ENCODE measurements at regions not wholly inside any gene's neighbourhood (a gene's known extent, or its start where the extent isn't known, plus 50 kb on each side); places are given as distances from the start of the nearest gene placed in this dataset.

GRCh38 chr12:46442239-46442638, 69.7 kb upstream of the SLC38A2 start:
- H3K4me1 ChIP-seq (ENCODE audit: control insufficient read depth, insufficient read depth, low read length, unreplicated experiment), result peaks cover 93% of the 10 kb centered on the region
- H3K27ac ChIP-seq (ENCODE audit: low read depth, low read length), result peak overlapping the region; percentile 91
- no peaks in the 10 kb centered on the region for H3K79me2 ChIP-seq (ENCODE audit: control insufficient read depth, insufficient read depth, low read length, unreplicated experiment)
- H2AFZ ChIP-seq (ENCODE audit: low read length, unreplicated experiment), result peak overlapping the region; percentile 54
- H3K4me3 ChIP-seq (ENCODE audit: low read depth, low read length), result no peak overlapping the region
- H3K36me3 ChIP-seq (ENCODE audit: insufficient read depth, low read length), result no peaks in the 10 kb centered on the region
- no peaks in the 10 kb centered on the region for H3K27me3 ChIP-seq (ENCODE audit: insufficient read depth, low read length)

DNA sequence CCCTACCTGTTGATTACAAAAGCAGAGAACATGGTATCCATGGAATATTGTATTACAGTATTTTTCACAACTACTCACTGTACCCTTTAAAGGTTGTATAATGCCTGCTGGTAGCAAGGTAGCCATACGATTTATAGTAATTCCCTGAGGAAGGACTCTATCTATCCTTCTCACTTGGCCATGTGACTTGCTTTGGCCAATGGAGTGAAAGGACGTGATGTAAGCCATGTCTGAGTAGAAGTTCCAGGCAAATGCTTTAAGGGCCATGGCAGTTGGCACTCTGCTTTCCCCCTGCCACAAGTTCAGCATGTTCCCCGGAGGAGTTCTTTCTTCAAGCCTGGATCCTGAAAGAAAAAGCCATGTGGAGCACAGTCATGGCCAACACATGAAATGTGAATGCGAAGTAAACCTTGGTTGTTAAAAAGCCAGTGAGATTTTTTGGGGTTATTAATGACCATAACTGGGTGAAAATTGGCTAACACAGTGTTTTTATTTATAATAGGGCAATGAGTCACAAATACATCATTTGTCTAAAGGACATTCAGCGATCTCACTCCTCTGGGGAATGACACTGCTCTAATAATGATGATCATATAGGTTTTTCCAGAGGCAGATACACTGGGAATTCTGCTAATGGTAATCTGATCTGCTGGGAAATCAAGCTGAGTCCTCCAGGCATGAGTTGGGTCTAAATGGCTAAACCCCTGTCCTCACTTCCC, 67.4 kb upstream of the SLC38A2 start:
- Histone ChIP-seq H3K27ac (ENCODE audit: low read depth, low read length) (peak overlapping the region; percentile 90), H3K4me3 (ENCODE audit: low read depth, low read length) (no peak overlapping the region), H2AFZ (ENCODE audit: low read length, unreplicated experiment) (no peak overlapping the region), H3K79me2 (ENCODE audit: control insufficient read depth, insufficient read depth, low read length, unreplicated experiment) (no peaks in the 10 kb centered on the region), H3K27me3 (ENCODE audit: insufficient read depth, low read length) (no peaks in the 10 kb centered on the region), H3K4me1 (ENCODE audit: control insufficient read depth, insufficient read depth, low read length, unreplicated experiment) (peaks cover 82% of the 10 kb centered on the region), H3K36me3 (ENCODE audit: insufficient read depth, low read length) (no peaks in the 10 kb centered on the region)

DNA sequence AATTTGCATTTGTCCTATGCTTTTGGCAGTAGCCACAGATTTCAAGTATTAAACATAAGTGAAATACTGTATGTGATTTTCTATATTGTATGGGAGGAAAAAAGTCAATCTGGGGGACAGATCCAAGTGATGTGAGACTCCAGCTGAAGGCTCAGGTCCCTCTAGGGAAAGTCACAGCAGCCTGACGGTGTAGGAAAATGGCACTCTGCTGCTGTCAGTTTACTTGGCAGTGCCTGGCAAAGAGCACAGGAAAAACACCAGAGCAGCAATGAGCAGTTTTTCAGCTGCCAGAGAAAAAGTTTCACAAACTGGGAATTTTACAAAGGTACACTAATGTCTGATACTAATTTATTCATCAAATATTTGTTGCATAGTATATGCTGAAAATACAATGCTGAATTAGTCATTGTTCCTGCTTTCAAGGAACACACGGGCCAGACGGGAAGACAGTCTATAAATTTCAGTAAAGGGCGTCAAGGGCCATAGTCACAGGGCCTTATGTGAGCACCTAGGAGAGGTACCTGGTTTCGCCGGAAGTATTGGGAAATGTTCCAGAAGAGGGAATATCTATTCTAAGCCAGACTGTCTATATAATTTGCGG, 66.2 kb upstream of the SLC38A2 start:
- Histone ChIP-seq H3K4me3 (ENCODE audit: low read depth, low read length) (no peak overlapping the region), H3K27ac (ENCODE audit: low read depth, low read length) (peak overlapping the region; percentile 90), H3K27me3 (ENCODE audit: insufficient read depth, low read length) (no peaks in the 10 kb centered on the region), H3K4me1 (ENCODE audit: control insufficient read depth, insufficient read depth, low read length, unreplicated experiment) (peaks cover 78% of the 10 kb centered on the region), H3K36me3 (ENCODE audit: insufficient read depth, low read length) (no peaks in the 10 kb centered on the region), H3K79me2 (ENCODE audit: control insufficient read depth, insufficient read depth, low read length, unreplicated experiment) (no peaks in the 10 kb centered on the region), H2AFZ (ENCODE audit: low read length, unreplicated experiment) (no peak overlapping the region)

DNA sequence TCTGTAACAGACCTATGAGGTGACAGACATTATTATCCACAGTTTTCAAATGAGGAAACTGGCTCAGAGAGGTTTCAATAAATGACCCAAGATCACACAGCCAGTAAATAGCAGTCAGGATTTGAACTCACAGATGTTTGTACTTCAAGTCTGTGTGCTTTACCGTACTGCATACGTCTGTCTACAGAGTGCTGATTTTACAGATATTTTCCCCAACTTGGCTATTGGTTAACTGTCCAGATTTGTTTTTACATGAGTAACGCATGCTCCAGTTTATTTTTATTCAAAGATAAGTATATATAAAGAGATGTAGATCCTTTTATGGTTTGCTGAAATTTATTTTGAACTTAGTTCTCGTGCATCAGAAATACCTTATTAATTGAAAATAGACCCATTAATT, 65.7 kb upstream of the SLC38A2 start:
- no peaks in the 10 kb centered on the region for H3K27me3 ChIP-seq (ENCODE audit: insufficient read depth, low read length)
- peaks cover 77% of the 10 kb centered on the region for H3K4me1 ChIP-seq (ENCODE audit: control insufficient read depth, insufficient read depth, low read length, unreplicated experiment)
- H3K36me3 ChIP-seq (ENCODE audit: insufficient read depth, low read length), result no peaks in the 10 kb centered on the region
- H2AFZ ChIP-seq (ENCODE audit: low read length, unreplicated experiment), result no peak overlapping the region
- no peaks in the 10 kb centered on the region for H3K79me2 ChIP-seq (ENCODE audit: control insufficient read depth, insufficient read depth, low read length, unreplicated experiment)
- no peak overlapping the region for H3K4me3 ChIP-seq (ENCODE audit: low read depth, low read length)
- peak overlapping the region; percentile 90 for H3K27ac ChIP-seq (ENCODE audit: low read depth, low read length)

- no peaks in the 10 kb centered on the region for H3K27me3 ChIP-seq (ENCODE audit: insufficient read depth, low read length)
- H3K36me3 ChIP-seq (ENCODE audit: insufficient read depth, low read length), result no peaks in the 10 kb centered on the region
- H3K79me2 ChIP-seq (ENCODE audit: control insufficient read depth, insufficient read depth, low read length, unreplicated experiment), result no peaks in the 10 kb centered on the region
- no peak overlapping the region for H3K4me3 ChIP-seq (ENCODE audit: low read depth, low read length)
- H2AFZ ChIP-seq (ENCODE audit: low read length, unreplicated experiment), result no peak overlapping the region
- no peak overlapping the region for H3K27ac ChIP-seq (ENCODE audit: low read depth, low read length)
- H3K4me1 ChIP-seq (ENCODE audit: control insufficient read depth, insufficient read depth, low read length, unreplicated experiment), result peaks cover 73% of the 10 kb centered on the region
These were observed 64.9 kb upstream of the SLC38A2 start for GRCh38 chr12:46437469-46437868.

DNA sequence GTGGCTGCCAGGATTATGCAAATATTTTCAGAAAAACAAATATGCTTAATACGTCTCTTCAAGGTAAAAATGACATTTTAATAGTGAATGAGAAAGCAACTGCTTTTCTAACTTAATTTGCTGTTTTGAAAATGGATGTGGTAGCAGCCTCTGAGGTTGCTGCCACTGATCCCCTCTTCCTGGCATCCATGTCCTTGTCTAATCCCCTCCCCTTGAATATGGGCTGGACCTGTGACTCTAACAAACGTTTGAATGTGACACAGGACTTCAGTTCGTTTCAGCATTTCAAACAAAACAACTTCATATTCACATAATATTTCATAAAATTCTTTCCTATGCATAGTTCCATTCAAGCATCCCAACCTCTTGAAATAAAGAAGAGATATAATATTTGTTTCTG, 64.2 kb upstream of the SLC38A2 start:
- Histone ChIP-seq H3K27ac (ENCODE audit: low read depth, low read length) (no peak overlapping the region), H3K36me3 (ENCODE audit: insufficient read depth, low read length) (no peaks in the 10 kb centered on the region), H2AFZ (ENCODE audit: low read length, unreplicated experiment) (no peak overlapping the region), H3K79me2 (ENCODE audit: control insufficient read depth, insufficient read depth, low read length, unreplicated experiment) (no peaks in the 10 kb centered on the region), H3K4me3 (ENCODE audit: low read depth, low read length) (no peak overlapping the region), H3K27me3 (ENCODE audit: insufficient read depth, low read length) (no peaks in the 10 kb centered on the region), H3K4me1 (ENCODE audit: control insufficient read depth, insufficient read depth, low read length, unreplicated experiment) (peaks cover 72% of the 10 kb centered on the region)

DNA sequence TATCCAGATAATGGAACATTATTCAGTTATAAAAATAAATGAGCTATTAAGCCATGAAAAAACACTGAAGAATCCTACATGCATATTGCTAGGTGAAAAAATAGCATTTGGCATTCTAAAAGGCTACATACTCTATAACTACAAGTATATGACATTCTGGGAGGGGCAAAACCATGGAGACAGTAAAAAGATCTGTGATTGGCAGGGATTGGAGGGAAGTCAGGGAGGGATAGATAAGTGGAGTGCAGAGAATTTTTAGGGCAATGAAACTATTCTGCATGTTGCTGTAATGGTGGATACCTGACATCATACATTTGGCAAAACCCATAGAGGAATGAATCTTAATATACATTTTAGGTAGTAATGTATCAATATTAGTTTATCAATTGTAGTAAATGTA, 63.1 kb upstream of the SLC38A2 start:
- Histone ChIP-seq H3K4me1 (ENCODE audit: control insufficient read depth, insufficient read depth, low read length, unreplicated experiment) (peaks cover 76% of the 10 kb centered on the region), H3K4me3 (ENCODE audit: low read depth, low read length) (no peak overlapping the region), H3K79me2 (ENCODE audit: control insufficient read depth, insufficient read depth, low read length, unreplicated experiment) (no peaks in the 10 kb centered on the region), H2AFZ (ENCODE audit: low read length, unreplicated experiment) (no peak overlapping the region), H3K36me3 (ENCODE audit: insufficient read depth, low read length) (no peaks in the 10 kb centered on the region), H3K27me3 (ENCODE audit: insufficient read depth, low read length) (no peaks in the 10 kb centered on the region), H3K27ac (ENCODE audit: low read depth, low read length) (no peak overlapping the region)

DNA sequence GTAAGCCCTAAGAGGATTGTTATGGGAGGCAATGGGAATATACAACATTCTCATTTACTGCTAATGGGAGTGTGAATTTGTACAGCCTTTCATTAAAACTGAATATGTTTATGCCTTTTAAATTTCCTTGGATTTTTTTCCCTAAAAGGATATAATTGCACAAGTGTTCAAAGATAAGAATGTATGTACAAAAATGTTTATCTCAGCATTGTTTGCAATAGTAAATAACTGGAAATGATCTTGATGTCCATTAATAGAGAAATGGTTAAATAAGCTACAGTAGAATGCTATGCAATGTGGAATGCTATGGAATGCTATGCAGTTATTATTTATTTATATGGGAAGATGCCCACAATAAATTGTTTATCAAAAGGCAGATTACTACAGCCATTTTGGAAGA, 62.5 kb upstream of the SLC38A2 start:
- no peak overlapping the region for H2AFZ ChIP-seq (ENCODE audit: low read length, unreplicated experiment)
- no peaks in the 10 kb centered on the region for H3K27me3 ChIP-seq (ENCODE audit: insufficient read depth, low read length)
- H3K4me3 ChIP-seq (ENCODE audit: low read depth, low read length), result no peak overlapping the region
- no peaks in the 10 kb centered on the region for H3K36me3 ChIP-seq (ENCODE audit: insufficient read depth, low read length)
- H3K4me1 ChIP-seq (ENCODE audit: control insufficient read depth, insufficient read depth, low read length, unreplicated experiment), result peaks cover 76% of the 10 kb centered on the region
- no peaks in the 10 kb centered on the region for H3K79me2 ChIP-seq (ENCODE audit: control insufficient read depth, insufficient read depth, low read length, unreplicated experiment)
- H3K27ac ChIP-seq (ENCODE audit: low read depth, low read length), result no peak overlapping the region

DNA sequence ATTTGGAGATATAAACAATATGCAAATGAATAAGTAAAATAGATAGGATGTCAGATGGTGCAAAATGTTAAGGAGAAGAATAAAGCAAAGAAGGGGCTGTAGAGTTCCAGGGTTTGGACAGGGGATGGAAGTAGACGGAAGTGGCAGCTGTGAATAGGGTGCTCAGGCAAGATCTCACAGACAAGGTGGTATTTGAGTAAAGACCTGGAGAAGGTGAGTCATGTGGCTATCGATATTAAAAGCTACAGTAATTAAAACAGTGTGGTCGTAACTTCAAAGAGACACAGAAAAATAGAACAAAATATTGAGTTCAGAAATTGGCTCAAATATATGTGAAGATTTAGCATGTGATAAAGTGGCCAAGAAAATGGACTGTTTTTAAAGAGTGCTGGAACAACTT, 61.3 kb upstream of the SLC38A2 start:
- no peaks in the 10 kb centered on the region for H3K36me3 ChIP-seq (ENCODE audit: insufficient read depth, low read length)
- H3K79me2 ChIP-seq (ENCODE audit: control insufficient read depth, insufficient read depth, low read length, unreplicated experiment), result peaks cover 2% of the 10 kb centered on the region
- H3K4me3 ChIP-seq (ENCODE audit: low read depth, low read length), result no peak overlapping the region
- peak overlapping the region; percentile 100 for H3K27ac ChIP-seq (ENCODE audit: low read depth, low read length)
- H2AFZ ChIP-seq (ENCODE audit: low read length, unreplicated experiment), result no peak overlapping the region
- no peaks in the 10 kb centered on the region for H3K27me3 ChIP-seq (ENCODE audit: insufficient read depth, low read length)
- peaks cover 74% of the 10 kb centered on the region for H3K4me1 ChIP-seq (ENCODE audit: control insufficient read depth, insufficient read depth, low read length, unreplicated experiment)

DNA sequence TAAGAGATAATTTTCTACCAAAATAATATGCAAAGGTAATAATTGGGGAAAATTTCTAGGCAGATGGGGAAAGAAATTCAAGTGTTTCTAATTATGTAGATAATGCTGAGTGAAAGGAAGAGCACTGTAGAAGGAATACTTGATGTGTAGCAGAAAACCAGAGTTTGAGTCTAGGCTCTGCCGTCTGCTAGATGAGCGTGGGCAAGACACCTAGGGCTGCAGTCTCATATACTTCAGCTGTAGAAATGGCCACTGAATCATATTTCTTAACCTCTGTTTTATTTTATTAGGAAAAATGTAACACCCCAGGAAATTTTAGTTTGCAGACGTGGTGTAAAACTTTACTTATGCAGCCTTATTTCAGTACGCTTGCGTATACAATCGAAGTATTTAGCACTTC, 59.8 kb upstream of the SLC38A2 start:
- peak overlapping the region; percentile 100 for H3K27ac ChIP-seq (ENCODE audit: low read depth, low read length)

DNA sequence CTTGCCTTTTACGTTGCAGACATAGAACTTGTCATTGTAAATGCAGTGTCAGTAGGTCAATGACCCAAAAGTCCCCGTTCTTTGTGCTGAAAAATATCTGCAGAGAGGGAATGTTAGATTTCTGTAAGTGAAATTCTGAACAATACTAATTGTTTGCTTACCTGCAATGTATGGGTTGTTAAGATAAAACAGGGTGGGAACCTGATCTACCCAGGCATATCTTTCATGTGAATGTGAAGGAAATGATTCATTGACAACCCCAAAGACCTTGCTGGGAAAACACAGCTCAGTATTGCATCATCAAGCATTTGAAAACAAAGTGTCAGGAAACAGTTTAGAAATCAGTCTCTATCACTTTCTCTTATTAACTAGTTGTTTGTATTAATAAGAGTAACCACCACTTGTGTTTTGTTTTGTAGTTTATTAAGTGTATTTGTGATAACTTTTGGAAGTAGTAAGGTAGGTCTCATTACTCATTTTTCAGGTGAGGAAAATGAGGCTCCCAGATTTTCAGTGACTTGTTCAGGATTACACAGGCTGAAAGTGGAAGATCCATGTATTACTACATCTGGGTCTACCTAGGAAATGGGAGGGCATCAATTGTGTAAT, 57.9 kb upstream of the SLC38A2 start:
- Histone ChIP-seq H3K27ac (ENCODE audit: low read depth, low read length) (peak overlapping the region; percentile 100), H2AFZ (ENCODE audit: low read length, unreplicated experiment) (peak overlapping the region; percentile 65), H3K4me3 (ENCODE audit: low read depth, low read length) (peak overlapping the region; percentile 60), H3K79me2 (ENCODE audit: control insufficient read depth, insufficient read depth, low read length, unreplicated experiment) (peaks cover 2% of the 10 kb centered on the region), H3K36me3 (ENCODE audit: insufficient read depth, low read length) (peaks cover 6% of the 10 kb centered on the region; the same call in 1 of the 2 replicates), H3K4me1 (ENCODE audit: control insufficient read depth, insufficient read depth, low read length, unreplicated experiment) (peaks cover 52% of the 10 kb centered on the region), H3K27me3 (ENCODE audit: insufficient read depth, low read length) (no peaks in the 10 kb centered on the region)

More for the DNA sequence above, 59.8 kb upstream of the SLC38A2 start:
- peak overlapping the region; percentile 23 for H3K4me3 ChIP-seq (ENCODE audit: low read depth, low read length)
- H3K79me2 ChIP-seq (ENCODE audit: control insufficient read depth, insufficient read depth, low read length, unreplicated experiment), result peaks cover 2% of the 10 kb centered on the region
- peaks cover 59% of the 10 kb centered on the region for H3K4me1 ChIP-seq (ENCODE audit: control insufficient read depth, insufficient read depth, low read length, unreplicated experiment)
- no peaks in the 10 kb centered on the region for H3K27me3 ChIP-seq (ENCODE audit: insufficient read depth, low read length)
- peaks cover 5% of the 10 kb centered on the region; the same call in 1 of the 2 replicates for H3K36me3 ChIP-seq (ENCODE audit: insufficient read depth, low read length)
- no peak overlapping the region for H2AFZ ChIP-seq (ENCODE audit: low read length, unreplicated experiment)

All from ACC112 (cell line).